ACHN (cell line): ENCODE measurements at regions not wholly inside any gene's neighbourhood (a gene's known extent, or its start where the extent isn't known, plus 50 kb on each side); places are given as distances from the start of the nearest gene placed in this dataset.
A peak's percentile ranks its signal among the peaks of the same experiment; 100 is the strongest.
"Not testable (repeated sequence)": the region's sequence is repeated elsewhere in the genome, so short reads cannot be mapped to it uniquely, and the experiment has no call there.

Source experiments
- DNase-seq: peaks from one replicate; pipeline ENCODE4 v3.0.0-alpha.2; 2015
- in situ Hi-C: cut with HindIII; loops from 2 replicates; pipeline ENCODE4 v1.10.0; 2017; ENCODE audit warnings: low sequenced_read_pairs, low pct_ligation_motif_present, low pct_unique_long_range_greater_than_20kb

GRCh38 chr4:57875829-57876392 is 765.7 kb upstream of the IGFBP7 start:
- in situ Hi-C loops: no loop called here
- no peak for DNase-seq

GRCh38 chr4:57866468-57867171 is 756.4 kb upstream of the IGFBP7 start:
- in situ Hi-C loops: no loop called here
- no peak for DNase-seq

GRCh38 chr4:57865264-57865663 is 755.1 kb upstream of the IGFBP7 start:
- in situ Hi-C loops: no loop called here
- no peak for DNase-seq

- peak; percentile 30 for DNase-seq
- in situ Hi-C loops: no loop called here
Observed at GRCh38 chr4:57854748-57855147, 744.6 kb upstream of the IGFBP7 start.

- no peak for DNase-seq
- in situ Hi-C loops: no loop called here
Observed at GRCh38 chr4:57850141-57850540, 740.0 kb upstream of the IGFBP7 start.

- in situ Hi-C loops: no loop called here
- no peak for DNase-seq
Observed at GRCh38 chr4:57832083-57832482, 721.9 kb upstream of the IGFBP7 start.

- no peak for DNase-seq
- in situ Hi-C loops: no loop called here
Observed at GRCh38 chr4:57789666-57790065, 679.5 kb upstream of the IGFBP7 start.

GRCh38 chr4:57777876-57778275 is 667.7 kb upstream of the IGFBP7 start:
- in situ Hi-C loops: no loop called here
- no peak for DNase-seq

GRCh38 chr4:57774681-57775080 is 664.5 kb upstream of the IGFBP7 start:
- in situ Hi-C loops: no loop called here
- no peak for DNase-seq

- no peak for DNase-seq
- in situ Hi-C loops: no loop called here
Observed at GRCh38 chr4:57774171-57774570, 664.0 kb upstream of the IGFBP7 start.

- in situ Hi-C loops: no loop called here
- no peak for DNase-seq
Observed at GRCh38 chr4:57766341-57766740, 656.2 kb upstream of the IGFBP7 start.

- DNase-seq: no peak
- in situ Hi-C loops: no loop called here
Observed at GRCh38 chr4:57764856-57765255, 654.7 kb upstream of the IGFBP7 start.

GRCh38 chr4:57763070-57763469 is 652.9 kb upstream of the IGFBP7 start:
- in situ Hi-C loops: no loop called here
- DNase-seq: peak; percentile 2

- in situ Hi-C loops: no loop called here
- DNase-seq: no peak
Observed at GRCh38 chr4:57740625-57741190, 630.5 kb upstream of the IGFBP7 start.

- in situ Hi-C loops: no loop called here
- DNase-seq: no peak
Observed at GRCh38 chr4:57736781-57737180, 626.6 kb upstream of the IGFBP7 start.

GRCh38 chr4:57734104-57734670 is 624.0 kb upstream of the IGFBP7 start:
- no peak for DNase-seq
- in situ Hi-C loops: no loop called here

GRCh38 chr4:57729775-57730570 is 619.8 kb upstream of the IGFBP7 start:
- DNase-seq, in situ Hi-C loops: not testable (repeated sequence)

- in situ Hi-C loops: no loop called here
- no peak for DNase-seq
Observed at GRCh38 chr4:57726154-57726553, 616.0 kb upstream of the IGFBP7 start.

- in situ Hi-C loops: no loop called here
- DNase-seq: no peak
Observed at GRCh38 chr4:57719456-57719855, 609.3 kb upstream of the IGFBP7 start.
